GM12872 (cell line): ENCODE measurements at regions not wholly inside any gene's neighbourhood (a gene's known extent, or its start where the extent isn't known, plus 50 kb on each side); places are given as distances from the start of the nearest gene placed in this dataset.

Experiments used
- TF ChIP-seq, protein P1 (sequence below): IDR thresholded peaks from 3 replicates; pipeline ENCODE4 v1.5.1; 2011; ENCODE audit warnings: low read depth, mild to moderate bottlenecking, low read length, moderate library complexity; ENCODE audit not compliant: insufficient read depth

- TF ChIP-seq, protein P1, sequence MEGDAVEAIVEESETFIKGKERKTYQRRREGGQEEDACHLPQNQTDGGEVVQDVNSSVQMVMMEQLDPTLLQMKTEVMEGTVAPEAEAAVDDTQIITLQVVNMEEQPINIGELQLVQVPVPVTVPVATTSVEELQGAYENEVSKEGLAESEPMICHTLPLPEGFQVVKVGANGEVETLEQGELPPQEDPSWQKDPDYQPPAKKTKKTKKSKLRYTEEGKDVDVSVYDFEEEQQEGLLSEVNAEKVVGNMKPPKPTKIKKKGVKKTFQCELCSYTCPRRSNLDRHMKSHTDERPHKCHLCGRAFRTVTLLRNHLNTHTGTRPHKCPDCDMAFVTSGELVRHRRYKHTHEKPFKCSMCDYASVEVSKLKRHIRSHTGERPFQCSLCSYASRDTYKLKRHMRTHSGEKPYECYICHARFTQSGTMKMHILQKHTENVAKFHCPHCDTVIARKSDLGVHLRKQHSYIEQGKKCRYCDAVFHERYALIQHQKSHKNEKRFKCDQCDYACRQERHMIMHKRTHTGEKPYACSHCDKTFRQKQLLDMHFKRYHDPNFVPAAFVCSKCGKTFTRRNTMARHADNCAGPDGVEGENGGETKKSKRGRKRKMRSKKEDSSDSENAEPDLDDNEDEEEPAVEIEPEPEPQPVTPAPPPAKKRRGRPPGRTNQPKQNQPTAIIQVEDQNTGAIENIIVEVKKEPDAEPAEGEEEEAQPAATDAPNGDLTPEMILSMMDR: no peak
Measured at GRCh38 chr17:77667478-77667877, 291.0 kb upstream of the TNRC6C start.

GRCh38 chr17:77668518-77668917 lies 290.0 kb upstream of the TNRC6C start:
- TF ChIP-seq, protein P1: no peak

- TF ChIP-seq, protein P1: no peak
Measured at GRCh38 chr17:77670173-77670572, 288.3 kb upstream of the TNRC6C start.

GRCh38 chr17:77674358-77674757 lies 284.1 kb upstream of the TNRC6C start:
- TF ChIP-seq, protein P1: no peak

DNA sequence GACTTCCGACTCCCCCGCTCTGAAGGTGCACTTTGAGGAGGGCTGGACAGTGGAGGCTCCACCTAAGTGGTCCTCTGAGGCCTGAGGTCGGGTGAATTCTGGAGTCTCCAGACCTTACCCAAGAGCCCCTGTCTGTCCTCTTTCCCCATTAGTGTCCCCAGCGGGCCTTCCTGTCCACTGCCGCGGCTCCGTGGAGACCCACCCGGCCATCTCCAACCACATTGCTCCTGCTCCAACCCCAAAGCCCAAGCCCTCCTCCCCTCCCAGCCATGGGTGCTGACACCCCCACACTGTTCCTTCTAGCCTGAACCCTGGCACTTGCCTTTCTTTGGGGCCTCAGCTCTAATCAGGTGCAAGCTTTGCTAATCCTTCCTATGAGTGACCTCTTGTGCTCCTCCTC lies 283.1 kb upstream of the TNRC6C start:
- TF ChIP-seq, protein P1: no peak

DNA sequence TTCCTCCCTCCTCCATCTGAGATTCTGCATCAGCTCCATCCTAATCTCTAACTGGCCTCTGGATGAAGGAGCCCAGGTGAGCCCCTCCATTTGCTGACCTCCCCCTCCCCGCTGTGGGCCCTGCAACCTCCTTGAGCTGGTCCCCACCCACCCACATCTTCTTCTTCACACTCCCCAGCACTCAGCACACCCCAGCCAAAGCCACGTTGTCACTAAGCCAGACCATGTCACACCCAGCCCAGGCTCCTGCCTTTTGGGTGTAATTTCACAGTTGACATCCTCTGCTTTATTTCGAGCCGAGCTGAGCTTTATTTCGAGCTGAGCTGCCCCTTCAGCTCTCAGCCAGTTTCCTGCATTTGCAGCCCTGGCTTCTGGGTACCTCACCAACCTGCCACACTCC lies 282.7 kb upstream of the TNRC6C start:
- TF ChIP-seq, protein P1: no peak

DNA sequence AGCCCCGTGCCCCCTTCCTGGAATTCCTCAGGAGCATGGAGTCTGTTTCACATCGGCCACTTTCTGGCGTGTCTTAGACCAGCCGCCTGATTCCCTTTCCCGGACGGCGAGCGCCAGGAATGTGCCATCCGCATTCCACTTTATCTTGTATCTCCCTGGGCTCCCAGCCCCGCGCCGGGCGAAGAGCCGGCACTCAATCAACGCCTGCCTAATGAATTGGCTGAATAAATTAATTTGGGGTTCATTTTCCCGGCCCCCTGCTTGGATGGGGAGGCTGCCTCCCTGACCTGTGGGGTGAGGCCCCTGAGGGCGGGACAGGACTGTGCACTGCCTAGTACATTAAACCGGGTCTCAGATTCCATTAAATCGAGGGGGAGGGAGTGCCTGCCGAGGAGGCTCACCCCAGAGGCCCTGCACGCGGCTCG lies 282.3 kb upstream of the TNRC6C start:
- TF ChIP-seq, protein P1: no peak

- TF ChIP-seq, protein P1: no peak
Measured at GRCh38 chr17:77677211-77677610, 281.3 kb upstream of the TNRC6C start.
